ENCODE measurements at regions not wholly inside any gene's neighbourhood (a gene's known extent, or its start where the extent isn't known, plus 50 kb on each side); places are given as distances from the start of the nearest gene placed in this dataset.

DNA sequence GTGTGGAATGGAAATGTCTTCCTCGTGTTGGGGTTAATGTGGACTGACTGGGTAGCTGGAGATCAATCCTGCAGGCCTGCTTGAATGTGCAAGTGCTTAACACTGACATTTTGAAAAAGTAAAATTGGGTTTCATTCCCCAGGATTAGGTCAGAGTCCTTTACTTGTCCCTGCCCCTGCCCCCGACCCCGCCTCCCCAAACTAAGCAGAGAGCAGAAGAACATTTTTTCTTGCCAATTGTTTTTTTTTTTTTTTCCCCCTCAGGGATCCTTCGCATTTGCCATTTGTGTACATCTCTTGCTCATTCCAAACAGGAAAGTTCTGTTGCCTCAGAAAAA is 147.0 kb upstream of the NR2F2 start:
- H2BK20ac ChIP-seq (ENCODE audit: low read length), result no peak overlapping the region
- FAIRE-seq (no peak), DNase-seq (ENCODE audit: low read depth in 1 of 2, low spot score in 2 of 2) (no peak)
- H4K5ac ChIP-seq (ENCODE audit: insufficient read length, low read depth, low read length), result no peak overlapping the region
- H3K27ac ChIP-seq (ENCODE audit: low read depth, low read length), result no peak overlapping the region
- H3K4ac ChIP-seq (replicated peaks; ENCODE audit: insufficient read length, low read depth, low read length), result no peak overlapping the region
- H4K8ac ChIP-seq (ENCODE audit: extremely low read depth, insufficient read depth, low read length), result no peak overlapping the region
- H2BK15ac ChIP-seq (ENCODE audit: low read length), result no peak overlapping the region
- no peak overlapping the region for H3K23ac ChIP-seq (ENCODE audit: insufficient read length)
- H2BK12ac ChIP-seq (ENCODE audit: low read depth, low read length), result no peak overlapping the region
- H3K14ac ChIP-seq (ENCODE audit: insufficient read length), result no peak overlapping the region
- ChIA-PET POLR2A (ENCODE audit: partially characterized antibody) (no interaction called here), CTCF (ENCODE audit: partially characterized antibody) (interaction anchor here (0.9 kb wide), 2 partner anchors 15 to 246 kb away, joined by 3 read pairs; no protein-coding TSS in a partner anchor)
- H3K79me2 ChIP-seq (ENCODE audit: control insufficient read depth in 1 of 2, insufficient read depth in 2 of 2, low read length in 2 of 2), result no peaks in the 10 kb centered on the region
- no peak for TF ChIP-seq TEAD4 (IDR thresholded peaks at IDR 0.05; ENCODE audit: low read depth, low read length)
- H3K18ac ChIP-seq (ENCODE audit: extremely low read depth, low read length), result no peak overlapping the region; the same call in 1 of the 2 replicates
- no peaks in the 10 kb centered on the region for H4K20me1 ChIP-seq (replicated peaks in 1 of 2; ENCODE audit: control insufficient read depth in 1 of 2, insufficient read depth in 2 of 2, low read length in 2 of 2)
- H3K36me3 ChIP-seq (ENCODE audit: control insufficient read depth in 2 of 4, insufficient read depth in 4 of 4, low read length in 3 of 4), result no peaks in the 10 kb centered on the region
- no peaks in the 10 kb centered on the region for H3K27me3 ChIP-seq (replicated peaks in 1 of 4; ENCODE audit: control insufficient read depth in 3 of 4, extremely low read depth in 1 of 4, insufficient read depth in 3 of 4, low read length in 3 of 4)
- H3K9ac ChIP-seq (replicated peaks in 1 of 4; ENCODE audit: extremely low read depth in 1 of 4, low read depth in 3 of 4, low read length in 3 of 4), result no peak overlapping the region
- no peak overlapping the region for H2BK120ac ChIP-seq (replicated peaks; ENCODE audit: low read depth, low read length)
- H4K91ac ChIP-seq (replicated peaks; ENCODE audit: insufficient read length, low read length), result no peak overlapping the region
- H3K4me2 ChIP-seq (ENCODE audit: insufficient read depth in 1 of 2, low read depth in 2 of 2, low read length in 2 of 2), result no peak overlapping the region
- H3K4me3 ChIP-seq (ENCODE audit: extremely low read depth in 1 of 4, insufficient read depth in 2 of 4, low read depth in 3 of 4, low read length in 4 of 4), result no peak overlapping the region
- no peak overlapping the region for H2AFZ ChIP-seq (ENCODE audit: low read length)
- H3K79me1 ChIP-seq (ENCODE audit: low read depth, low read length), result no peaks in the 10 kb centered on the region
- no peak overlapping the region for H2BK5ac ChIP-seq (ENCODE audit: low read depth, low read length)
- no peaks in the 10 kb centered on the region for H3K9me3 ChIP-seq (ENCODE audit: insufficient read depth in 2 of 2, low read depth in 1 of 2, low read length in 1 of 2)
- H2AK5ac ChIP-seq (ENCODE audit: low read depth, low read length), result no peak overlapping the region
- 81% methylated on average over 4 of the region's 4 CpGs; no CpG with 5 or more reads in 1 of the 2 experiments for WGBS, 2 experiments (ENCODE audit: extremely low coverage in 1 of 2, insufficient coverage in 1 of 2, insufficient read length in 1 of 2, insufficient replicate concordance in 2 of 2, low coverage in 1 of 2, low lambda C conversion rate in 2 of 2, missing lambda C conversion rate in 1 of 2)
- no peak overlapping the region for H3K56ac ChIP-seq (replicated peaks; ENCODE audit: insufficient read length, low read depth, low read length)
- H3K4me1 ChIP-seq (replicated peaks in 1 of 4; ENCODE audit: control insufficient read depth in 3 of 4, insufficient read depth in 4 of 4, low read length in 3 of 4), result peaks cover 0 to 22% (median 5%) of the 10 kb centered on the region in 4 experiments; a peak in 4 of 7 replicates
- H3K23me2 ChIP-seq (ENCODE audit: low read depth, low read length), result no peaks in the 10 kb centered on the region

All from H1 (cell line).